Non-pigmented ciliary epithelial cell (primary cell): ENCODE measurements at regions not wholly inside any gene's neighbourhood (a gene's known extent, or its start where the extent isn't known, plus 50 kb on each side); places are given as distances from the start of the nearest gene placed in this dataset.
"Not testable (repeated sequence)": the region's sequence is repeated elsewhere in the genome, so short reads cannot be mapped to it uniquely, and the experiment has no call there.

Source experiments
- DNase-seq: peaks from one replicate; pipeline ENCODE4 v3.0.0-alpha.2; 2010; ENCODE audit warnings: low read depth

GRCh38 chr1:187631381-187631675, 802.6 kb downstream of the PLA2G4A start:
- no peak for DNase-seq

GRCh38 chr1:187631984-187632383, 803.2 kb downstream of the PLA2G4A start:
- DNase-seq = no peak

DNA sequence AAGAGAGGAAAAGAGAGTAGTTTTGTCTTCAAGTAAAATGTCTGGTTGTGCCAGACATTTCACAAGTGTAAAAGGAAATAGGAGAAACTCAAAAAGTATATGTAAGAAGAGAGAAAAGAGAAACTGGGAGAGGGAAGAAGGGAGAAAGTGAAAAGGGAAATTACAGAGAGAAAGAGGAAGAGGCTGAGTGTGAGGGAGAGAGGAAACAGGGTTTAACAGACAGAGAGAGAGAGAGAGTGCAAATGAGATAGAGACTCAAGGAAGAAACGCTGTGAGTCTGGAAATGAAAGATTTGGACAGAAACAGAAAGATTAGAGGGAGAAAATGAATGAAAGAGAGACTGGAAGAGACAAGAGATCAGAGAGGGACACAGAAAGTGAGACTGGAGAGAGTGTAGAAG, 806.2 kb downstream of the PLA2G4A start:
- DNase-seq = no peak

- no peak for DNase-seq
Measured at GRCh38 chr1:187638733-187639434, 810.1 kb downstream of the PLA2G4A start.

DNA sequence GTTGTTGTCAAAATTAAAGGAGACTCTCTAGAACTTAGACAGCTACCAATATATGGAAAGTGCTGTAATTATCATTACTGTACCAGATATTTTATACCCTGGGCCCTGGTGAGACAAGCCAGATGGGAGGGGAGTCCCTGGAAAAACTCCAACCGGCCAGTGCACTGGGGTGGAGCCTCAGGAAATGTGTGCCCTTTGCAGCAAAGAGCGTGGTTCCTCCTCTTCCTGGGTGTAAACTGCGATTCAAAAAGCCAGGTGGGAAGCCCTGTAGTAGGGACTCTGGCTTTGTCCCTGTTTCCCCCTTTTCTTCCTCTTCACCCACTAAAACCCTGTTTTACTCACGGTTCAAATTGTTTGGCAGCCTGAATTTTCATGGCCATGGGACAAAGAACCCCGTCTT, 812.3 kb downstream of the PLA2G4A start:
- no peak for DNase-seq

GRCh38 chr1:187641463-187641862, 812.7 kb downstream of the PLA2G4A start:
- DNase-seq = no peak

GRCh38 chr1:187641907-187642306, 813.2 kb downstream of the PLA2G4A start:
- no peak for DNase-seq

DNA sequence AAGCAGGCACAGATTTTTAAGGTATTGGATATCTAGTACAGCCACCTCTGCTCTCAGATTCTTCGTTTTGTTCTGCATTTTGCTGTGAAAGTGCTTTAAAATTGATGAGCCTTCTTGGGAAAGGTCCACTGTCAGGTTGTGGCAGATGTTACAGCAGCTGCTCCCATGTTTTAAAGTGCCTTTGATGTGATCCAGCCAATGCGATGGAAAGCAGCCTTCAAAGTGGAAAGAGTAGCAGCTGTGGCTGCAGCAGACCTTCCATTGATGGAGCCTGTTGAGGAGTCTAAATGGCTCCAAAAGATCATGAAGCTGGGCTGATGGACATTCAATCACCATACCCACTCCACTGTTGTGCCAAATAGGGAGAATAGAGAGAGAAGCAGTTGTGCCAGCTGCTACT, 816.9 kb downstream of the PLA2G4A start:
- no peak for DNase-seq

- DNase-seq = no peak
Measured at GRCh38 chr1:187646536-187647107, 817.9 kb downstream of the PLA2G4A start.

- DNase-seq = no peak
Measured at GRCh38 chr1:187648091-187648490, 819.3 kb downstream of the PLA2G4A start.

GRCh38 chr1:187654635-187655034, 825.9 kb downstream of the PLA2G4A start:
- DNase-seq = no peak

DNA sequence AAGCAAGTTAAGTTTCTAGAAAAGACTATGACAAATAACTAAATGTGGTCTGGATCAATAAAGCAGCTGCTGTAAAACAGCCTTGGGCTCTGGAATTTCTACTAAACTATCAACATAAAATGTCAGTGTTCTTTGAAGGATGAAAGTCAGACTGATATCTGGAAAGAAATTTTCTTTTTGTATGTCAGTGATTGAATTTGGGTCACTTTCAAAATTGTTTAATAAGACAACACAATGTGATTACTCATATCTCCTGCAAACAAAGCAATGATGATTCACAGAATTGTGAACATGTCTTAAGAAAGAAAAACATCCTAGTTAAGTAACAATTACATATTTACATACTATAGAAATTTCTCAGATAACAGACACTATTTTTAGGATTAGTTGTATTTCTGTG, 826.4 kb downstream of the PLA2G4A start:
- no peak for DNase-seq

GRCh38 chr1:187665483-187665882, 836.7 kb downstream of the PLA2G4A start:
- DNase-seq = no peak

- peak; percentile 98 for DNase-seq
Measured at GRCh38 chr1:187680823-187681222, 852.1 kb downstream of the PLA2G4A start.

- no peak for DNase-seq
Measured at GRCh38 chr1:187682112-187682511, 853.4 kb downstream of the PLA2G4A start.

DNA sequence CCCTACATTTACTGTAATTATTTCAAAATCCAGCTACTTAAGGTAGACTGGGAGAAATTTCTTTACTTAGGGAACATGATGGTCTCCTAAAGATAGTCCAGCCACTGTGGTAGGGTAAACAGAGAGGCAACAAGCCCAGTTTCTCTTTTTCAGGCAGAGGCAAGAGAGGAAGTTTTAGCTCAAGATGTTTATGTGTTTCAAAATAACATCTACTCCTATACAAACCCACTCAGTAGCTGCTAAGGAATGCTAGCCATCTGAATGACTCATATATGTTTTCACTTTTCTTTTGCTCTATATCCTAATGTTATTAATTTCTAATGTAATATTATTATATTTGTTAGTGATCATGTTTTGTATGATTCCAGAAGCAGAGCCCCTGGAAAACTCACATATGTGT, 856.6 kb downstream of the PLA2G4A start:
- DNase-seq = peak; percentile 66

DNA sequence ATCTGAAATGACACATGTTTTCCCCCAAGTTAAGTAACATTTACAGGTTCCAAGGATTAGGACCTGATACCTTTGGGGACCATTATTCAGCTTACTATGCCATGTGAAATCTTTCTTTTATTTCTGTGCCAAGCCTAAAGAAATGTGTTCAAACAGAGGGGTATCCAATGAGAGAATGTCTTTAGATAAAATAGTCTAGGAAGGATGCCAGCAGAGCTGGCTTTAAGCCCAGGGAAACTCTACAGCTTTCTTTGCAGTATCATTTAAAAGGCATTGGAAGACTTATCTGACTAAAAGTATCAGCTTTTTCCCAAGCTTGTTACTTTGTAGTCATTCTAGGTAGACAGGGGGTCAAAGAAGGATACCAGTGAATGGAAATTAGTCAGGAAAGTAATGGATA, 860.4 kb downstream of the PLA2G4A start:
- peak; percentile 51 for DNase-seq

- DNase-seq = peak; percentile 97
Measured at GRCh38 chr1:187691439-187691838, 862.7 kb downstream of the PLA2G4A start.

DNA sequence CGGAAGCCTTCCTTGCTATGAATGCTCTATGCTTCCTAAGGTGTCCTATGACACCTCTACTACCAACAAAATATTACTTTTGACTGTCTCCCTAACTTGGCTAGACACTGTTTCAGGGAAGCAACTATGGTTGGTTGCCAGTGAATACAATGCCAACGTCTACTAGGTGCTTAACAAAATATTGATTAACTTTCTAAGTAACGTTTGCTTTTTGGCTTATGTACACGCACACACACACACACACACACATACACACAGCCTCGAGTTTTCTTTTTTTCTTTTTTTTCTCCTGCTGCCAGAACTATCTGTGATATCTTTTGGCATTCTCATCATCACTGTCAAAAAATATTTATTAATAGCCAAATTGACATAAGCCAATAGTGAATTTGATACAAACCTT, 864.0 kb downstream of the PLA2G4A start:
- DNase-seq = no peak

DNA sequence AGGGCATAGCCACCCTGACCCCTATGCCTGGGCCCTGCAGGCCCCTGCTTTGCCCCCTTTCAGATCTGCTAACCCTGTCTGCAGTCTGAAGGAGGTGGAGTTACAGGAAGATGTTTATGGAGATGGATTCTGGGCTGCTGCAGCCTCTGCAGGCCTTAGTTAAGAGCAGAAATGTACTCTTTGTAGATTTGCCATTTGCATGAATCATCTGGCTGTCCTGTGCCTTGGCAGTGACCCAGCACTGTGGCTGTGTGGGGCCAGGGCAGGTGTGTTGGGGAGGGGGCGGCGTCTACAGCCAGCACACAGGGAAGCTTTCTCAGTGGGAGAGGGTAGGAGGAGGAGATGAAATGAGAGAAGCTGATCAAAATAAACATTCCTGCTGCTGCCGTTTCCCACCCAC, 867.3 kb downstream of the PLA2G4A start:
- no peak for DNase-seq

- DNase-seq = not testable (repeated sequence)
Measured at GRCh38 chr1:187703138-187704130, 874.7 kb downstream of the PLA2G4A start.

DNA sequence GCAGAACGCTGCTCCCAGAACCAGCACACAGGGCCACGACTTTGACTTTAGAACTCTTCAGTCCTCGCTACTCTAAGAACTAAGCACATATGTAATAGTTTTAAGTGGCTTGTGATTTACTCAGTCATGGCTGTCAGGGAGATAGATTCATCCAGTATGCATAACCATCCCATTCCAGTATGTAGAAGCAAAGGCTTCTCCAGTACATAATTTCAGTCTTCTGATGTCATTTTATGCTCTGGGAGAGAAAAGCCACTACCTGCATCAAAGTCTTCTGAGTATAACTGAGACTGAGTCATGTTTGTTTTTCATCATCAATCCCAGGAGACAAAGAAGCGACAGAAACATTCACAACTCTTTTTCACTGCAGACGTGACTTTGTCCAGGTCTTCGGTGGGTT, 885.7 kb downstream of the PLA2G4A start:
- no peak for DNase-seq

GRCh38 chr1:187715483-187715882, 886.7 kb downstream of the PLA2G4A start:
- DNase-seq = no peak
